Medulla oblongata (tissue), 1 donor: ENCODE measurements at regions not wholly inside any gene's neighbourhood (a gene's known extent, or its start where the extent isn't known, plus 50 kb on each side); places are given as distances from the start of the nearest gene placed in this dataset.

Experiments
- DNase-seq: peaks from one replicate; pipeline ENCODE4 v3.0.0-alpha.2; 2015; ENCODE audit errors: extremely low spot score

DNA sequence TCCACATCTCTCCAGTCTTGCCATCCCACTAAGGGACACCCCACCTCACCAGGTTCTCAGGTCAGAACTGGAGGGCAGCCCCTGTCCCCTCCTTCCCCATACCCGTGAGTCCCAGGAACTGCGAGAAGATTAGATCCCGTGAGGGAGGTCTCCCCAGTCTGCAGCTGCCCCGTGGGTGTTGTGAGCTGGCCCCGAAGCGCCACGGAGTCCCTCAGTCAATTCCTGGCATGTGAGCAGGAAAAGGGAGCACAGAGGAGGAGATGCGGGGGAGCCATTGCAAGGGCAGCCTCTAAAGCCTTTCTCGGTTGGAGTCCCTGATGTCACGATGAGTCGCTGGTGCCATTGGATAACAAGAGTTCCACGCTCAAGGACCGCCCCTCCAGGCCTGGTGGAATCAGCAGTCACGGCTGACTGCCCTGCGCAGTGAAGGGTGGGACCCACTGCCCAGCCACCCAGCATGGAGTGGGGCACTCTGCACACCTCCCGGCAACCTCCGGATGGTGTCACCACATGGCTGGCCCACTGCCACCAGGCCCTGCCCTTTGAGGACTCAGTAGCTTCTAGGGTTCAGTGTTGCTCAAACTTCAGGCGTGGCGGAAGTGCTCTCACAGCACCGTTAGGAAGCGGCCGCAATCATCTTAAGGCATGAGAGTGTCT is 434.9 kb upstream of the MYT1L start:
- DNase-seq: no peak

DNA sequence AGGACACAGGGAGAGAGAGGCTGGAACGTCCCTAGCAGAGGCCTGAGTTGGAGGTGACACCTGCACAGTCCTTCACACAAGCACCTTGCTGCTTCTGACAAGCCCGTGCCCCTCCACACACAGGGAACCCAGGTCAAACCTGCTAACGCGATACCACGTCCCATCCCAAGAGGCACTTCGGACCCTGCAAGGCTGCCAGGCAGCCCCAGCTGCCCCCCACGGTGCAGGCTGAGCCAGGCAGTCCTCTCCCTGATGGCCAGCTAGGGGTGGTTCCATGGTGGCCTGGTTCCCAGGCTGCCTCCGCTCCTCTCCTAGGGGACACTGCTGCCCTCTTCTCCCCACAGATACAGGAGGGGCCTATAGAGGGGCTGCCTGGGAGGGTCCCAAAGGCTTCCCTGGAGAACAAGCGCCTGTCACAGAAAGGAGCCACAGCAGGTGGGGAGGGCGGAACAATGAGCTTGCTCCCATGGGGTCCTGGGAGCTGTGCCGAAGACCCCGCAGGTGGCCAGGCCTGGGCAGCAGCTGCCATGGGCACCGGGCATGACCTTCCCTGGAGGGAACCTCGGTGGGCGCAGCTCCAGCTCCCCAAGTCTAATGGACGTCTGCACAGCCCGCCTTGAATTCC is 434.2 kb upstream of the MYT1L start:
- DNase-seq: no peak

DNA sequence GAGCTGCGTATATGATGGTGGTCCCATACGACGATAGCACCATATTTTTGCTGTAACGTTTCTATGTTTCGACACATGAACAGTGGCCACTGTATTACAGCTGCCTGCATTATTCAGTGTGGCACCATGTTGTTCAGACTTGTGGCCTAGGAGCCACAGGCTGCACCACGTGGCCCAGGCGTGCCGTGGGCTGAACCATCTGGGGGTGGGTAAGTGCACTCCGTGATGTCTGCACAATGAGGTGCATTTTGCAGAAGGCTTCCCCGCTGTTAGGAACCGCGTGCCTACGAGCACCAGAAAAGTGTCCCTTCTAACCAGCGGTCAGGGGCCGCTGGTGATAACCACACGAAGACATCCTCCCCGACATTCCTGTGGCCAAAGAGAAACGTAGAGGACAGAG is 433.7 kb upstream of the MYT1L start:
- DNase-seq: no peak

- DNase-seq: peak; percentile 70
These were observed 432.9 kb upstream of the MYT1L start for GRCh38 chr2:2764001-2764355.

DNA sequence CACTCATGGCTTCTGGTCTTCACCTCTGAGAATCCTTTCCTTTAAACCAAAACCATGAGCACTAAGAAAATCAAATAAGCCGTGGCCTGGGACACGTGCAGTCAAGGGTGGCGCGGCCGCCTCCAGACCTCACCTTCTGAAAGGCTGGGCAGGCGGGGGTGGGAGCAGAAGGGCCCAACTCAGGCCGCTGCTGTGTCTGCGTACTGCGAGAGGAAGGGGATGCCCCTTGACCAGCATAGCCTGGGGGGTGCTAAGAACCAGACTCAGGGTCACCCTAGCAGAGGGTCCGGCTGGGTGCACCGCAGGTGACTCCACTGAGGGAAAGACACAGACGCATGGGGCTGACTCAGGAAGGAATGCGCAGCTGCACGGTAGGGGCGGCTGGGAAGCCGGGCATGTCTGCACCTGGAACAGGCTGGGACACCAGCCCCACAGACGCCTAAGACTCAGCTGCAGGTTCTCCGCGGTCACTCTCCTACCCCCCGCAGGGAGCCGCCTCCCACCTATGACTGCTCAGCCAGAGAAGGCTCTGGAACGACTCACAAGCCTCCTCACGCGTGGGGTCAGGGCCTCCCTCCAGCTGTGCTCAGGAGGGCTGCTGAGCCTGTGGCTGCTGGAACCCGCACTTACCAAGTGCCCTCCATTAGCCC is 432.4 kb upstream of the MYT1L start:
- DNase-seq: no peak

GRCh38 chr2:2762913-2763312 is 431.8 kb upstream of the MYT1L start:
- DNase-seq: peak; percentile 31

DNA sequence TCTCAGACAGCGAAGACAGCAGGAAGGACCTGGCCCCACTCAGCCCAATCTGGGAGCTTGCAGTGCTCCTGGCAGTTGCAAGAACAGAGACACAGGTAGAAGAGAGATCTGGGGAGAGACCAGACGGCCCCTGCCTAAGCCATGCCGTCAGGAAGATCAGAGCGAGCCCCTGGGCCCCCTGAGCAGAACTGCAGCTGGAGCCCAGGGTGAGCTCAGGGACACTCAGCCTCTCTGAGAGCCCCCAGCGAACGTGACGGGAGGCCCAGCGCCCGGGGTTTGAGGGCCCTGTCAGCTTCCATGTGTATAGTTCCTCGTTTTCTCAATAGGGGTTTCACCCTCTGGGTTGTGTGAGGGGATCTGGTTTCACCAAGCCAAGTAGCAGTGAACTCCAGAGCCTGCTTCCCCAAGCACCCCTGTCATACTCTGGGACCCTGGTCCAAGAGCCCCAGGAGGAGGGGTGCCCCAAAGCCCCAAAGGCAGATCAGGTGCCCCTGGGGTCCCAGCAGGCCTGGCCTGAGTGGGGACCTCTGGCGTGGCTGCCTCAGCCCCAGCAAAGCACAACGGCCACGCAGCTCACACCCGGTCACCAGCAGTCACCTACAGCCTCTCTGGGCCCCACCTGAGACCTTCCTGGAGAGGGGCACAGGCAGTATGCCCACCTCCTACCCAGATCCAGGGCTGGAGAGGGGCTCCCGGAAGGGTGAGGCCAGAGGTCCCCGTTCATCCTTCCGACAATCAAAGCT is 431.3 kb upstream of the MYT1L start:
- no peak for DNase-seq

DNA sequence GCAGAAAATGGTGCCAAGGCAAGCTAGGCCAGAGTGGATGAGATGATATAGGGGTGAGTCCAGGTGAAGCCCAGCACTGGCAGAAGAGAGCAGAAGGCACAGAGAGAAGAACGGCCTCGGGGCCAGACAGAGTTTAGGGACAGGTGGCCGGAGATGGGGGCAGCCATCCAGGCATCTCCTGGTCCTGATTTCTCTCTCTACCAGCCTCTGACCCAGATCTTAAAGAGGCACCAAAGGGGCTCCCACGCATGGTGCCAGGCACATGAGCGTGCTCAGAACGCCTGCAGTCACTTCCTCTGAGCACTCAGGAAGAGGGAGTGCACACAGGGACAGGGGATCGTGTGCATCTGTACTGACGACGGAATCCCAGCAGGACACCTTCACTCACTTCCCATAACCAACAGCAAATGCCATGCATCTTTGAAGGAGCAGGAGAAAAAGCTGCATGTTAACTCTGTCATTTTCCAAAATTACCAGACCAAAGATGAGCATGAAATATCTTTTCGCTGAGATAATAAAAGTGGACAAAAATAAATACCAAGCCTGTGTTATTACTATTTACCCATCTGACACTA is 427.8 kb upstream of the MYT1L start:
- no peak for DNase-seq

GRCh38 chr2:2757764-2758163 is 426.7 kb upstream of the MYT1L start:
- no peak for DNase-seq

GRCh38 chr2:2756886-2757285 is 425.8 kb upstream of the MYT1L start:
- DNase-seq: no peak

GRCh38 chr2:2755990-2756389 is 424.9 kb upstream of the MYT1L start:
- DNase-seq: no peak

GRCh38 chr2:2754940-2755339 is 423.9 kb upstream of the MYT1L start:
- DNase-seq: no peak

DNA sequence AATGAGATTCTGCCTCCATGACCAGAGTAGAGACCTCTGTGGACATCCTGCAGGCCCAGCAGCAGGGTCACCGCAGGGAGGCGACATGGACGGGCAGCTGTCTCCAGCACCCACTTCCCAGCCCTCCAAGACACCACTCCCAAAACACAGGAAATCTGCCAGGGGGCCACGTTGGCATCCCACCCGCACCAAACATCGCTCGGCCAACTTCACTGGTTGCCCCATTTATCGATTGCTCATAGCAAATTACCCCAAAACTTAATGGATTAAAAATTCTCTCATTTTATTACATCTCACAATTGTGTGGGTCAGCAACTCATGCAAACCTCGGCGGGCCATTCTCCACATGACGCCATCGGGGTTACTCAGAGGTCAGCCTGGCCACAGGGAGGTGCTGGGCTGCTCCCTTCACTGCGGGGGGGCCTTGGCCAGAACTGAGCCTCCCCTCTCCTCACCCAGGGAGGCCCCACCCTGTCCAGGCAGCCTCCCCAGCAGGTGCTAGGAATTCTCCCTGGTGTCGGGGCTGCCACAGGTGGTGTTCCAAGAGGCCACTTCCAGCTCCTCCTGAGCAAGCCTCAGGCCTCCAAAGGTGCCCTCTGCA is 420.7 kb upstream of the MYT1L start:
- DNase-seq: no peak

DNA sequence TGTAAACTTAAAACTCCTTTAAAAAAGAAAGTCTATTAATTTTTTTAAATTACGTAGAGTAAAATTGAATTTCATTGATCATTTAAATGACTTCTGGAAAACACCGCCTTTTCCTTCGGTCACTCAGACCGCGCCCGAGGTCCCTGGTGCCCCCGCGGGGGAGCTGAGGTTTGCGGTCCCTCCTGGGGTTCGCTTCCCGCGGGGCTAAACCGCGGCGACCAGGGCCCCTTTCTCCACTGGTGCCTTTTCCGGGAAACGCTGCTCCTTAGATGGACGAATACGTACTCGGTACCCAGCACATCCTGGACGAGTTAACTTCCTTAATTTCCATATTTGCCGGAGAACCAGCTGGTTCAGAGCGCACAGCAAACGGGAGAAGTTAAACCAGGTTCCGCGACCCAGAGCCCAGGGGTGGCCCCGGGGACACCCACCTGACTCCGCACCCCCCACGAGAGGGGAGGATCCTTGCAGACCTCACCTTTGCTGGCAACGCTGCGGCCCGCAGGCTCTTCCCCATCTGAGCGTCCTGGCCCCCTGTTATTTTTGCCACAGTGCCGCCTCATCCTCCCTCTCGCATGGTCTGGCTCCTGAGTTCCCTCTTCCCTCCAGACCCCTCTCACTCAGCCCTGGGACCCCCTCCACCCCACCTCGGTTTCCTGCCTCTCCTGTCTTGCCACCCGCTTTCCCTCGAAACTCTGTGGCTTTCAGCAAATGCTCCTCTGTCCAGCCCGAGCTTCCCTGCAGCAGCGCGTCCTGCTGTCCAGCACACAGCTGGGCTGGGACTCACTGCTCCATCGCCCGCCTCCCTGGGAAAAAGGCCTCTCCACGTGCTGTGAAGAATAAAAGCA is 420.0 kb upstream of the MYT1L start:
- no peak for DNase-seq

- DNase-seq: no peak
These were observed 418.1 kb upstream of the MYT1L start for GRCh38 chr2:2749206-2749598.

GRCh38 chr2:2748399-2749205 is 417.5 kb upstream of the MYT1L start:
- no peak for DNase-seq

- DNase-seq: no peak
These were observed 416.8 kb upstream of the MYT1L start for GRCh38 chr2:2747797-2748301.

GRCh38 chr2:2746731-2747130 is 415.7 kb upstream of the MYT1L start:
- no peak for DNase-seq

DNA sequence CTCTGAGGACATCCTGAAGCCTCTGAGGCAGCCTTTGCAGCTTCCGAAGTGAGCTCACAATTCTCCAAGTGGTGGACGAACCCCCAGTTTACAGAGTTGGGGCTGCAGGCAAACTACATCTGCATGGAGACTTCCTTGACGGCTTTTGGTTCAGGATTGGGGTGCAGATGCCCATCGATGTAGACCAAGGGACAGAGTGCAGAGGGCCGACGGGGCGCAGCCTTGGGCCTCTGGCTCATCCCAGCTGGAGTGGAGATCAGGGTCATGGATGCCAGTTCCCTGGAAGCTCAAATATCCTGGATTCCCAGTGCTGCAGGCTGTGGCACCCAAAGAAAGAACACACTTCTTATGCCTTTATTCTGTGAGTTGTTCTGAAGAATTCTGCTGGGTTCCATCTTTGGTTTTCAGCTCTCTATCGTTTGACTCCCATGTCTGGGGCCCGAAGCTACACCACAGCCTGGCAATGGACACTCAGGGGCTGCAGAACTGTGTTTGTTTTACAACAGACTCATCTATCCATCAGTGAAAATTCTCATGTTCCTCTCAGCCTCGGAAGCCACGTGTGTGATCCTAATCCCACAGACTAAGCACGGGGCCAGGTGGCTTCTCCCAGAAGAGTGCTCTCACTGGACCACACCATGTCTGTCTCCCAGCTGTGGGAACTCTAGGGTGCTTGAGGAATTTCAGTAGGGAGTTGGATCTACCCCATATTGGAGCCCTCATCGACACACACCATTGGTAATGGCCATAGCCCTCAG is 414.1 kb upstream of the MYT1L start:
- DNase-seq: no peak
